Spleen (tissue), 7 donors: ENCODE measurements at regions not wholly inside any gene's neighbourhood (a gene's known extent, or its start where the extent isn't known, plus 50 kb on each side); places are given as distances from the start of the nearest gene placed in this dataset.

ENCODE experiments used
- CTCF ChIP-seq, 11 experiments: fragments of 200-600 bp in 7 of 11; fragments of 450-650 bp in 4 of 11; sonication (generic) in 4 of 11; IDR thresholded peaks in 8 of 11; conservative IDR thresholded peaks in 3 of 11; 1 replicate in 7 of 11; 2 replicates in 4 of 11; pipeline versions ENCODE4 v1.4.0 to v1.8.0; 2016 to 2021; ENCODE audit warnings: antibody characterized with exemption in 11 of 11, inconsistent platforms in 4 of 11, mild to moderate bottlenecking in 1 of 11
- POLR2A ChIP-seq, 3 donors: fragments of 450-650 bp; IDR thresholded peaks; one replicate each; pipeline ENCODE4 v1.5.1; 2017; ENCODE audit warnings: antibody characterized with exemption in 3 of 3, mild to moderate bottlenecking in 1 of 3
- donor health status: DM: no; HTN: no; CAD: no; lungs with moderate emphysema.
- donor health status: DM: no; HTN: no; CAD: no.
- donor health status: DM: no; HTN: no; CAD: no.

GRCh38 chr1:22376976-22377375 lies 74.7 kb upstream of the ZBTB40 start:
- TF ChIP-seq CTCF (IDR thresholded peaks at IDR 0.05 in 8 of 11, conservative IDR thresholded peaks at IDR 0.05 in 3 of 11): no peak
- no peak for TF ChIP-seq POLR2A (IDR thresholded peaks at IDR 0.05)
